SK-N-SH (cell line): ENCODE measurements at regions not wholly inside any gene's neighbourhood (a gene's known extent, or its start where the extent isn't known, plus 50 kb on each side); places are given as distances from the start of the nearest gene placed in this dataset.

ENCODE experiments used
- CTCF ChIA-PET: fragments of 300-600, 350-600 bp; formaldehyde crosslinking; extraction: SDS; loops from one replicate; lab custom pipeline; 2021; lab: Yijun Ruan, JAX
- POLR2A ChIA-PET: fragments of 350-600 bp; sonication (Branson Sonifier 250); formaldehyde crosslinking; extraction: SDS; loops from one replicate; lab custom pipeline; 2020; ENCODE audit warnings: antibody characterized with exemption, inconsistent platforms; lab: Yijun Ruan, JAX
- DNase-seq: peaks from one replicate; pipeline ENCODE4 v3.0.0; 2012
- H2AFZ ChIP-seq: fragments of 200-600 bp; sonication (generic); 2 replicates; pipeline ENCODE4 v1.8.1; 2016; ENCODE audit warnings: antibody characterized with exemption, mild to moderate bottlenecking, low read depth
- H3F3A ChIP-seq: fragments of 200-600 bp; sonication (generic); replicated peaks from 2 replicates; pipeline ENCODE3; 2016; ENCODE audit warnings: antibody characterized with exemption, mild to moderate bottlenecking; ENCODE audit not compliant: insufficient read depth
- H3K27ac ChIP-seq, 2 experiments: fragments of 200-500 bp in 1 of 2; fragments of 200-600 bp in 1 of 2; sonication (Bioruptor generic) in 1 of 2; sonication (generic), shearing (Covaris generic) in 1 of 2; 2 replicates each; pipeline versions ENCODE4 v1.5.1 to v1.6.1; 2014 to 2016; ENCODE audit warnings: low read depth in 2 of 2, inconsistent platforms in 1 of 2, low read length in 1 of 2, mild to moderate bottlenecking in 1 of 2, mixed read lengths in 1 of 2
- H3K27me3 ChIP-seq: fragments of 200-600 bp; sonication (generic), shearing (Covaris generic); 2 replicates; pipeline ENCODE4 v1.6.1; 2016; ENCODE audit warnings: mixed run types; ENCODE audit not compliant: insufficient read depth
- H3K36me3 ChIP-seq, 2 experiments: fragments of 200-500 bp in 1 of 2; fragments of 200-600 bp in 1 of 2; sonication (Bioruptor generic) in 1 of 2; sonication (generic) in 1 of 2; replicated peaks in 1 of 2; 2 replicates each; pipeline versions ENCODE3 to v1.5.1; 2014 to 2016; ENCODE audit warnings: low read length in 1 of 2, mild to moderate bottlenecking in 1 of 2; ENCODE audit not compliant: insufficient read depth in 2 of 2, control insufficient read depth in 1 of 2
- H3K4me1 ChIP-seq, 2 experiments: fragments of 200-500 bp in 1 of 2; fragments of 200-600 bp in 1 of 2; sonication (Bioruptor generic) in 1 of 2; sonication (generic), shearing (Covaris generic) in 1 of 2; 2 replicates each; pipeline versions ENCODE4 v1.5.1 to v1.6.1; 2014 to 2016; ENCODE audit warnings: low read depth in 1 of 2, low read length in 1 of 2, mixed run types in 1 of 2; ENCODE audit not compliant: insufficient read depth in 2 of 2, control insufficient read depth in 1 of 2
- H3K4me2 ChIP-seq: fragments of 200-600 bp; sonication (generic), shearing (Covaris generic); 2 replicates; pipeline ENCODE4 v1.6.1; 2017; ENCODE audit warnings: mixed run types
- H3K4me3 ChIP-seq, 2 experiments: fragments of 200-500 bp in 1 of 2; fragments of 200-600 bp in 1 of 2; sonication (Bioruptor generic) in 1 of 2; sonication (generic), shearing (Covaris generic) in 1 of 2; 2 replicates each; pipeline versions ENCODE4 v1.5.1 to v1.8.1; 2014 to 2016; ENCODE audit warnings: low read depth in 2 of 2, inconsistent platforms in 1 of 2, low read length in 1 of 2, mild to moderate bottlenecking in 1 of 2, mixed read lengths in 1 of 2, moderate library complexity in 1 of 2
- H3K79me2 ChIP-seq: fragments of 200-600 bp; sonication (generic); 2 replicates; pipeline ENCODE4 v1.8.1; 2017; ENCODE audit warnings: mild to moderate bottlenecking; ENCODE audit not compliant: insufficient read depth
- H3K9ac ChIP-seq: fragments of 200-600 bp; sonication (generic); 2 replicates; pipeline ENCODE4 v1.6.1; 2017; ENCODE audit warnings: mixed run types
- H3K9me2 ChIP-seq: fragments of 200-600 bp; sonication (generic); 2 replicates; pipeline ENCODE4 v1.6.1; 2017; ENCODE audit warnings: mixed run types
- H3K9me3 ChIP-seq: fragments of 200-600 bp; sonication (generic); 2 replicates; pipeline ENCODE4 v1.6.1; 2017; ENCODE audit warnings: mixed run types, mild to moderate bottlenecking, moderate library complexity
- H4K20me1 ChIP-seq: fragments of 200-600 bp; sonication (generic); 2 replicates; pipeline ENCODE4 v1.6.1; 2017; ENCODE audit warnings: mild to moderate bottlenecking, mixed run types; ENCODE audit not compliant: insufficient read depth
- EP300 ChIP-seq, 2 experiments: IDR thresholded peaks; 2 replicates each; pipeline versions ENCODE4 v1.4.0 to v1.6.1; 2012; ENCODE audit warnings: borderline replicate concordance in 1 of 2, low read depth in 1 of 2, low read length in 1 of 2
- FOXJ3 ChIP-seq: sonication (generic); formaldehyde crosslinking; IDR thresholded peaks from 2 replicates; pipeline ENCODE4 v1.5.1; 2020; ENCODE audit warnings: mild to moderate bottlenecking, missing genetic modification reagents
- GABPA ChIP-seq: IDR thresholded peaks from 2 replicates; pipeline ENCODE4 v1.4.0; 2012; ENCODE audit warnings: low read depth, mild to moderate bottlenecking
- POLR2AphosphoS5 ChIP-seq: IDR thresholded peaks from 2 replicates; pipeline ENCODE4 v1.6.1; 2012; ENCODE audit warnings: low read depth, low read length
- REST ChIP-seq: IDR thresholded peaks from 2 replicates; pipeline ENCODE4 v1.6.1; 2012; ENCODE audit warnings: mild to moderate bottlenecking, low read depth, low read length, moderate library complexity
- SIN3A ChIP-seq: IDR thresholded peaks from 2 replicates; pipeline ENCODE4 v1.6.1; 2012; ENCODE audit warnings: low read depth, mild to moderate bottlenecking, low read length, moderate library complexity, borderline replicate concordance
- SMC3 ChIP-seq: IDR thresholded peaks from 2 replicates; pipeline ENCODE4 v1.6.1; 2012; ENCODE audit warnings: low read depth, low read length, improper control_type of control experiment
- TCF12 ChIP-seq: IDR thresholded peaks from 2 replicates; pipeline ENCODE4 v1.4.0; 2012
- TEAD4 ChIP-seq: IDR thresholded peaks from 2 replicates; pipeline ENCODE4 v1.4.0; 2012; ENCODE audit warnings: mild to moderate bottlenecking, borderline replicate concordance; ENCODE audit not compliant: insufficient read depth
- USF1 ChIP-seq: IDR thresholded peaks from 2 replicates; pipeline ENCODE4 v1.4.0; 2012; ENCODE audit warnings: low read depth, borderline replicate concordance
- ZBTB33 ChIP-seq: IDR thresholded peaks from 2 replicates; pipeline ENCODE4 v1.4.0; 2012; ENCODE audit warnings: low read depth, borderline replicate concordance
- WGBS: methylation state at CpG from one replicate; pipeline ENCODE4 v1.1.6; 2017; ENCODE audit warnings: low lambda C conversion rate; 5-methylcytosine and 5-hydroxymethylcytosine counted together

- TF ChIP-seq USF1 (no peak), TCF12 (no peak), SIN3A (no peak), ZBTB33 (no peak)
These were observed 104.6 kb upstream of the F3 start (continued) for GRCh38 chr1:94646141-94646643.

GRCh38 chr1:94644352-94644751 is 102.8 kb upstream of the F3 start:
- Histone ChIP-seq H4K20me1 (no peaks in the 10 kb centered on the region), H3K36me3 (no peaks in the 10 kb centered on the region), H3K79me2 (no peaks in the 10 kb centered on the region), H3F3A (no peaks in the 10 kb centered on the region), H3K9me2 (no peaks in the 10 kb centered on the region), H3K9me3 (no peaks in the 10 kb centered on the region), H3K27me3 (no peaks in the 10 kb centered on the region), H3K27ac (no peak overlapping the region), H2AFZ (no peak overlapping the region), H3K4me2 (no peak overlapping the region), H3K9ac (no peak overlapping the region), H3K4me3 (no peak overlapping the region), H3K4me1 (peaks cover 0 to 2% of the 10 kb centered on the region in 2 experiments; a peak in 1 of 4 replicates)
- DNase-seq = no peak
- ChIA-PET CTCF (no interaction called here), POLR2A (no interaction called here)
- no peak for TF ChIP-seq ZBTB33
- TF ChIP-seq SMC3 = no peak
- TF ChIP-seq TEAD4 = no peak
- TF ChIP-seq REST = no peak
- no peak for TF ChIP-seq EP300 (IDR thresholded peaks at IDR 0.05; ENCODE audit: borderline replicate concordance in 1 of 2, low read depth in 1 of 2, low read length in 1 of 2)
- TF ChIP-seq FOXJ3 (CRISPR knock-in tag) = no peak
- no peak for TF ChIP-seq GABPA
- TF ChIP-seq POLR2AphosphoS5 = no peak
- 74% methylated on average over 5 of the region's 5 CpGs for WGBS
